GM18907 (cell line): ENCODE measurements at regions not wholly inside any gene's neighbourhood (a gene's known extent, or its start where the extent isn't known, plus 50 kb on each side); places are given as distances from the start of the nearest gene placed in this dataset.

Experiments used
- ATAC-seq: cut with Tn5 transposase; IDR thresholded peaks from one replicate; pipeline ENCODE4 v1.9.1; 2021; ENCODE audit warnings: mild to moderate bottlenecking, moderate library complexity; ENCODE audit not compliant: unreplicated experiment

DNA sequence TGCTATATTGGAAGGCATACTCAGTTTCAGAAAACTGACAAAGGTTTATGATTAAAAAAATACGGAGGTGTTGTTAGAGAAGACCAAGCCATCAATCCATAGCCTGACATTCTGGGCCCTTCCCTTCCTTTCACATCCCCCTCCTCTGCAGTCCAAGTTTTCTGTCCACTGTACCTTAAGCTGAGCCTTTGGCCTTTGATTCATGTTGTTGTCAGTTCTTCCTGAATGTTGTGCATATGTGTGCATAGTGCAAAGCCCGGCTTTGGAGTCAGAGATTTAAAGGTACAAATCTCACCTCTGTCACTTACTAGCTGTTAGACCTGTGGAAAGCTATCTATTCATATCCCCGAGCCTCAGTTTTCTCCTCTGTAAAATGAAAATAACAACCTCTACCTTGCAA lies 104.9 kb upstream of the AGBL1 start:
- no peak for ATAC-seq

DNA sequence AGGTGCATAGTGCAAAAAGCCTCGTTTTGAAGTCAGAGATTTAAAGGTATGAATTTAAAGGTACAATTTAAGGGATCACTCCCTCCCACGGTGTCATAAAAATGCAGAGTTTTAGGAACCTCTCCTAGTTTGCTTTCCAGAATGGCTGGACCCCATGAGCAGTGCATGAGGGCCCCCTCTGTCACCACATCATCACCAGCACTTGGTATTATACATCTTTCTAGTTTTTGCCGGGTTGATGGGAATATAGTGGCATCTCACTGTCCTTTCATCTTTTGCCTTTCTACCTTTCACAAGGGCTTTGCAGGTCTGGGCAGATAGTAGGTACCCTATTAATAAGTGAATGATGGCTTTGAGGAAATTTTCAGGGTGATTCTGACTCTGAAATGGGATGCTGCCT lies 103.6 kb upstream of the AGBL1 start:
- no peak for ATAC-seq

DNA sequence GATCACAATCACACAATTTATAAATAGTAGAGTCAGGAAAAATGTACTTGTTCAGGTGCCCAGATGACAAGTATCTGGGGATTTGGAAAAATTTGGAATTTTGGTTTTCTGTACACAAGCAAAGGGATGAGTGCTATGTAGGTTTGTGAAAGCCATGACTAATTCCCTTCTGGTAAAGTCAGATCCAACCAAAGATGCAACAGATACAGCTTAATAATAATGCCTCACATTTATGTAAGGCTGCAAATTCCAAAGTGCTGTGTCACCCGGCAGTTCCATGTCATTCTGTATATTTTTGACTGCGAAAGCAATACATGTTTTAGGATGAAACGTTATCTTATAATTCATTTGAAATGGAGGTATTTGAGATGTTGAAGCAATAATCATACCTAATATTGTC lies 102.7 kb upstream of the AGBL1 start:
- ATAC-seq, result no peak

DNA sequence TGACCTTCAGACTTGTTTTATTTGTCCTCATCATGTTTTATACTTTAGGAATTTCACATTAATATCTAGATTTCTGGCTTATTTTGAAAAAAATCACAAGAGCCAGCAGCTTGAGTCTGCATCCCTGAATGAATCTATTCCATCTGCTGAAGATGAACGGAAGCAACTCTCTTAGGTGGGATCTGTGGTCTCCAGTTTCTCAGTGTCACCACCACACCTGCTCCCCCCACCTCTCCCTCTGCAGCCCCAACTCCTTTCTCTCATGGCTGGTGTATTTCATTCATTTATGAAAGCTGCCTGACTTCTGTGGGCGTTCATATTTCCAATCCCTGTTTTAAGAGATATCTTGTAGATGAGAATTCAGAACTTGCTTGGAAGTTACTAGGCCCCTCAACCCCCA lies 102.1 kb upstream of the AGBL1 start:
- no peak for ATAC-seq

DNA sequence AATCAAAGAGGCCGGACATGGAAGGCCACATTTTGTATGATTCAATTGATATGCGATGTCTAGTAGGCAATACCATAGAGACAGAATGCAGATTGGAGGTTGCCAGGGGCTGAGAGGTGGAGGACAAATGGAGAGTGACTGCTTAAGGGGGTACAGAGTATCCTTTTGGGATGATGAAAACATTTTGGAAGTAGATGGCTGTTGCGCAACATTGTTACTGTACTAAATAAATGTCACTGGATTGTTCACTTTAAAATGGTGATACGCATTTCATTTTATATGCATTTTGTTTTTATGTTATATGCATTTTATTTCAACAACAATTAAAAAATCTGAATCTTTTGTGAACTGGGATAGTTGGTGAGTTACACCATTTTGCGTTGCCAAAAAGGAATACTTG lies 99.7 kb upstream of the AGBL1 start:
- no peak for ATAC-seq

DNA sequence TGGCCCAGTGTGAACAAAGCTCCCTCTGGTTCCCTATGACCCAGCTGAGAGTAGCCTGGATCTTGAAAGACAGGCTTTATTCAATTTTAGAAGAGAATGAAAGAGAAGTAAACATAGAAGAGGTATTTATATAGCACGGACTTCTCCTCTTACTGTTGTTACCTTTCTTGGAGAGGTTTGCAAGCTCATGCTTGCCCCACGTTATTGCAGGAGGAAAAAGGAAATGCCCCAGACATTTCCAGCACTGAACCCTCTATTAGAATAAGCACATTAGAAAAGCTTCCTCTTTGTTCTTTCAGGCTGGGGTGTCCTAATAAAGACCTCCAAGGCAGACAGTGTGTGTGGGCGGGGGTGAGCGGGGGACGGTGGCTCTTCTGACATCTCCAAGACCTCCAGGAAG lies 98.7 kb upstream of the AGBL1 start:
- ATAC-seq, result no peak

DNA sequence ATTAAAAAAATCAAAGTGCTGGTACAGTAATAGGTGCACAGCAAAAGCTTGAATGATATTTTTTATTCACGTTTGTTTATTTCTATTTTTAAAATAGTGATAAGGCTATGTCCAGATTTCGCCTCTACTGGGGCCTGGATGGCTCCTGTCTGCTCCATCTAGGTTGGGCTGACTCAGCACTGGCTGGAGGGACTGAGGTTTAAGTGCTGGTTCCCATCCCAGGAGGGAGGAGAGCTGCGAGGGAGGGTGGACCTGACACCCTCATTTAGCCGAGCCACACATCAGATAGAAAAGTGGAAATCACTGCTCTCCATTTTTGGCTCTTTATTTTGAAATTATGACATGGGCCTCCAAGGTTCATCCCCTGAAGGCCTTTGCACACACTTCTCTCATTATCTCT lies 95.4 kb upstream of the AGBL1 start:
- no peak for ATAC-seq

DNA sequence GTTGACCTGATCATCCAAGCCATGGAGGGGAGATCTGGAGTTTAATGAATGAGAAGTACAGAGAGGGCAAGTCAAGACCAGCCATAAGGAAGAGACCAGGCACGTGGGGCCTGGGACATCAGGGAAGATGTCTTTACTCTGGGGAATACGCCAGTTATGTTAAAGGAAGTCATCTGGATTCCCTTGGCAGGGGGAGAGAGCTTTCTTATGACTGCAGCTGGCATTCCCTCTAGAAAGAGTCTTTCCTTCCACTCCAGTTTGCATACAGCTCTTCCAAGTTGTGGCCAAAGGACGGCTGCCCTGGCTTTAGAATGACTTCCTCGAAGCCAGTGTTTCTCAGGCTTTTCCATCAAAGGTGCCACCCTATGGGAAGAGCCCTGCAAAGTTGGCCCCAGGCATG lies 93.6 kb upstream of the AGBL1 start:
- no peak for ATAC-seq

DNA sequence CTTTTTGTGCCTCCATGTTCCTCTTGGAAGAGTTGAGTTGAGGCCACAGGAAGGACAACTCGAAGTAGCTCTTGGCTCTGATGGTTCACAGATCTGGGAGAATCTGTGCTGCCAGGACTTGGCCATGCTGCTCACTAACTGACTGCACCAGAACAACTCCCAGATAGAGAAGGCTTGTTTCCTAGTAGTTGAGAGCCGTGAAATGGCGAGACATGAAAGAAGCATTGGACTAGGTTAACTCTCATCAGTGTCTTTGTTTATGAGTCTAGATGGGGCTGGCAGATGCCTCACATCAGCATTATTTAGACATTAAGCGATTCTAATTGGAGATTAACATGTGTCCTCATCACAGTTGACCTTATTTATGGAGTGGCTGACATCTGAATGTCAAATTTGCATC lies 92.9 kb upstream of the AGBL1 start:
- ATAC-seq, result no peak

DNA sequence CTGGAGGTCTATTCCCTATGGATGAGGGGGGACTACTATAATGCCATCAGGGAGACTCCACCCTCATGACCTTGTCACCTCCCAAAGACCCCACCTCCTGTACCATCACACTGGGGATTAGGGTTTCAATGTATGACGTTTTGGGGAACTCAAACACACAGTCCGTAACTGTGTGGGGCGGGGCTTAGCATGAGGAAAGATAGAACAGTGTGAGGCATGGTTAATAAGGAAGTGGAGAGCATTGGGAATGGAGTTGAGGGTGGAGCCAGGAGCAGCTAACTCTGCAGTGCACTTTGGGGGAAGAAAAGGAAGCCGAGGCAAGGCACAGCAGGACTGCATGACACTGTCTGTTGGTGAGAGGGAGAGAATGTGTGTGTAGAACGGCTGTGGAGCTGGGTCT lies 90.9 kb upstream of the AGBL1 start:
- no peak for ATAC-seq

DNA sequence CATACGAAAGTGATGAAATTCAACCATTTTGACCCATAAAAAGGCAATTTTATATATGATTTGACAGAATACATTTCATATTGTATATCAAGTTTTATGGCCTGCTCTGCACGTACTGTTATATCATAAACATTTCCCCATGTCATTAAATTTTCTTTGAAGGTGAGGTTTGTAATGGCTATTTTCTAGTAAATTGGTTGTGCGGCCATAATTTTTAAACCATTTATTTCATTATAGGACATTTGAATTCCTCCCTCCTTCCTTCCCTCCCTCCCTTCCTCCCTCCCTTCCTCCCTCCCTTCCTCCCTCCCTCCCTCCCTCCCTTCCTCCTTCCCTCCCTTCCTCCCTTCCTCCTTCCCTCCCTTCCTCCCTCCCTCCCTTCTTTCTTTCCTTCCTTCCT lies 87.4 kb upstream of the AGBL1 start:
- no peak for ATAC-seq

DNA sequence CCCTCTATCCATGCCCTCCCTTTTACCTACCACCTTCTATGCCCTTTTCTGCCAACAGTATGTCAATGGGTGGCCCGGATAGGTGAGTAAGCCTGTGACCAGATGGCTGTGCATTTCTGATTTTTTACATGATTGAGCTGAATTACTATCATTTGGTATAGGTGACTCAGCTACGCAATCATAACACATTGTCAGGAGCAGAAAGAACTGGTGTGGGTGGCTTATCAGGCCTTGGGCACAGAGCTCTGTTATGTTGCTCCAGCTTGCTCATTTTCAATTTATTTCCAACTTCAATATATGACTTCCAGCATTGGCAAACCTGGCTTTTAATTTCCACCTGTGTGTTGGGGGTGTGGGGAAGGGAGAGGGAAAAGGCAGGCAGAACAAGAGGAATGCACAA lies 86.6 kb upstream of the AGBL1 start:
- no peak for ATAC-seq

DNA sequence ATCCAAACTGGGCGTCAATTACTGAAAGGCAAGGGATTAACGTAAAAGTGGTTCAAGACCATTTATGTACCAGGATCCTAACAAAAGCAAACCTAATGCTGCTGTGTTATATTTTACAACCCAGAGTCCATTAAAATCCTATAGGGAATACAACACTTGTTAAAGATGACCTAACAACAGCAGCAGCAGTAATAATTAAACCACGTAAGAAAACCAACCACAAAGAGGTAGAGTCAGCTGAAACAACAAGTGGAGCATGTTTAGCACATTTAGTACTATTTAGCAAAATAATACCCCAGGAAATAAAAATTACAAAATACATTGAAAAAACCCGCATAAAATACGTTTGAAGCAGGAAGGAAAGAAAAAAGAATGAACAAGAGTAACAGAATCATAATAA lies 82.1 kb upstream of the AGBL1 start:
- no peak for ATAC-seq

DNA sequence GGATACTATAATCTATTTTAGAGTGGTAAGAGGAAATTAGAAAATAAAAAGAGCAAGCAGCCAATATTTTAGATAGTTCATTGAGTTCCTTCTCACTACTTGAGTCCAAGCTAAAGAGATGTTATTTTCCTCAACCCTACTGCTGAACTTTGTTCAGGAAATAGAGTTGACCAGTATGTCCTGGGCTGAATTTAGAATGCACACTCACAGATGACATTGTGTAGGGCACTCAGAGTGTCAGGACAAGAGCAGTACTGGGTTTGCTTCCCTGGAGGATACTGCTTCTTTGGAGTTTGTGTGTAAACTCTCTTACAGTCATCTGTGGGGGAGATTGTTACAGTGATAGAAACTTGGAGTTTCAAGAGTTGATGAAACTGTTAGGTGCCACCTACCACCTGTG lies 80.0 kb upstream of the AGBL1 start:
- ATAC-seq, result no peak

DNA sequence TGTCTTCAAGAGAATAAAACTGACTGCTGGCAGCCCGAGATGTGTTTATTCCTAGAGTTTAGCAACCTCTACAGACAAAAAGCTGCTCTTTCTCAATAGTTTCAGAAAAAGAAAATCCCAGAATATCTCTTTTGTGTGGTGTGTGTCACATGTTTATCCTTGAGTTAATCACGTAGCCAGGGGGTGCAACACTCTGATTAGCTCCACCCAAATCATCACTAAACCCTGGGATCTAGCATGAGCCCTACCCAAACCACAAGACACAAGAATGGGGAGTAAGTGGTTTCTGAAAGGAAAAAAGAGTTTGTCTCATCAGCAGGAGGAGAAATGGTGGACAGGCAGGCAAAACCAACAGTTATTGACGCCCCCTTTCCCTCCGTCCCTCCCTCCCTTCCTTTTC lies 78.5 kb upstream of the AGBL1 start:
- no peak for ATAC-seq

DNA sequence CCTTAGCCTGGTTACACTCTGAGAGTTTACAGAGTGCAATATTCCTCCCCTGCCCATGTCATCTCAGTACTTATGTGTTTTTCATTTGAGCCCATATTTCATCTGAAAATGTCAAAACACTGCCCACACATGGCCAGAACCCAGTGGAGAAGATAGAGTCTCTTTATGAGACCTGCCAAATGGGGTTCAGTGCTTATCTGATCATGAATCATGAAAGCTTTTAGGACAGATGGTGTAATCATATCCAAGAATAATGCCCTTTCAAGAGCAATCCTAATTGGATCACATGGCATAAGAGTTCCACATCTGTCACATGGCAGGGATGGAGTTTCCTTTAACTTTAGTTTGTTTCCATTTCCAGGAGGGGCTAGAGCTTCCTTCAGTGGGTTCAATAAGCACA lies 77.2 kb upstream of the AGBL1 start:
- ATAC-seq, result no peak

DNA sequence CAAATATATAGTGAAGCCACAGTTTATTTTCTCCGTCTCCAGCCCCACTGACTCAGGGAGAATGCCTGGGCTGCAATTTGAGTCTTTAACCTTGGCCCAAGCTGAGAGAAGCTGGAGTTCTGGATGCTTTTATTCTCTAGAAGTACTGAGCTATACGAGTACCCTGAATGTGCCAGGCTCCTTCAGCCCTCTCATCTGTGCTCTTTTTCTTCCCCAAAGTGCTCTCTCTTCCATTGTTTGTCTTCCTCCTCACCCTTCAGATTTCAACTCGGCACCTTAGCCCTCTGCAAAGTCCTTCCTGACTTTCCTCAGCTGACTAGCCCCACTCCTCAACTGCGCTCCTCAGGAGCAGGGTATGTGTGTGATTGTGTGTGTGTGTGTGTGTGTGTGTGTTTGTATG lies 75.6 kb upstream of the AGBL1 start:
- no peak for ATAC-seq

DNA sequence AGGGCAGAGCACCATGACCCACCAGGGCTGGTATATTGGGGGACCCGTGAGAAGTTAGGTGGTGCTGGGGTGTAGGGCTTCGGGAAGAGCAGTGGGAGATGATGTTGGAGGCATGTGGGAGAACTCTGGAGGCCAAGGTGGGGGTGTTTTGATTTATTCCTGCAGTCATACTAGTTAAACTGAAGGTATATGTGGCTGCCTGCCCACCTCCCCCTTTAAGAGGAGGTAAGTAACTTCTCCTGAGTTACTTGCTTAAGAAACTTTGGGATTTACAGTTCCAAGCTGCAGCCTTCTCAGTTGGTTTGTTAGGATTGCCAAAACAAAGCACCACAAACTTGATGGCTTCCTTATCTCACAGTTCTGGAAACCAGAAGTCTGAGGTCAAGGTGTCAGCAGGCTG lies 73.1 kb upstream of the AGBL1 start:
- ATAC-seq, result no peak

DNA sequence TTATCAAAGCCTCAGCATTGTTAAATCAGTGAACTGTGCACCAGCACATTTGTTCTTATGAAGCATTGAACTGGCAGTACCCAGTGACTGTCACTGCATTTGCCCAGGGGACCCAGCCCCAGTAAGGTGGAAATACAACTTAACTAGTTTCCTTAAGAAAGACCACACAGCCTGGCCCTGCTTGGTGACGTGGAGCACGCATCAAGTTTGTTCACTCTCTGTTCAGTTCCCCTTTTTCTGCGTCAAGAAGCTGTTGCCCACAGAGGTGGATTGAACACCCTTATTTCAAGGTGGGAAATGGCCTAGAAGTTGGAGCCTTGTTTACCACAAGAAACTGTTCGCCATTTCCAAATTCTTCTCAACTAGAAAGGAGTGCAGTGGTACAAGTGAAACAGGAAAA lies 69.9 kb upstream of the AGBL1 start:
- no peak for ATAC-seq

DNA sequence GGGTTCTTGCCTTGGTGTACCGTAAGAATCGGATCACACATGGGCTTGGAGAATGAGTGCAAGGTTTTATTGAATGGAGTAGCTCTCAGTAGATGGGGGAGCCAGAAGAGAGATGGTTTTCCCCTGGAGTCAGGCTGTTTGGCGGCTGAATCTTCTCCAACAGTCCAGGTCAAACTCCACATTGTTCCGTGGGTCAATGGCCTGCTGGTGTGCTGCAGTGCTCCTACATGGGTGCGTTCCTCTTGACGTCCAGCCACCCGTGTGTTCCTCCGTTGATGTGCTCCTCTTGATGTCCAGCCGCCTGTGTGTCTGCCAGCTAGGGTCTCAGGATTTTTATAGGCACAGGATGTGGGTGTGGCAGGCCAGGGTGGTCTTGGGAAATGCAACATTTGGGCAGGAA lies 69.3 kb upstream of the AGBL1 start:
- no peak for ATAC-seq

DNA sequence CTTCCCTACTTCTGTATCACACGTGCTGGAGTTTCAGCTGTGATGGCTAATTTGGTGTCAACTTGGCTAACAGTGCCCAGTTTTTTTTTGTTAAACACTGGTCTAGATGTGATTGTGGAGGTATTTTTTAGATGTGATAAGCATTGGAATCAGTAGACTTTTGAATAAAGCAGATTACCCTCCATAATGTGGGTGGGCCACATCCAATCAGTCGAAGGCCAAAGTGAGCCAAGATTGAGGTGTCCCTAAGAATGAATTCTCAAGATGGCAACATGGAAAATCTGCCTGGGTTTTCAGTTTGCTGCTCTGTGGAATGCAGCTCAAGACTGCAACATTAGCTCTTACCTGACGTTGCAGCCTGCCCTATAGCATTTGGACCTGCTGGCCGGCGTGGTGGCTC lies 68.8 kb upstream of the AGBL1 start:
- no peak for ATAC-seq

DNA sequence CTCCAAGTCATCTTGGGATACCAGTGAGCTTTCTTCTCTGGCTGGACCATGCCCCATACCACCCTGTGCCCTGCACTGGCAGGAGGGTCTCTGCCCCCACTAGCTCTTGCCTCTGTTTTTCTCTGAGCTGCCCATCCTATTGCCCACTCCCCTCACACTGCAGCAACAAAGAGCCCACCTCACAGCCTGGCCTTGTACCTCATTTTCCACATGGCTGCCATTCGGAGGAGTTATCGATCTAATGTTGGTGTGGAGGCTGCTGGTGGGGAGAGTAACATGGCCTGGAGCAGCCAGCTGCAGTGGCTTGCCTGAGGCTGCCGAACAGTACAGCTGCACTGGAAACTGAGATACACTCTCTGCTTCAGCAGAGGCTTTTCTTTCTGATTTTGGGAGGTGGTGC lies 65.7 kb upstream of the AGBL1 start:
- ATAC-seq, result no peak

DNA sequence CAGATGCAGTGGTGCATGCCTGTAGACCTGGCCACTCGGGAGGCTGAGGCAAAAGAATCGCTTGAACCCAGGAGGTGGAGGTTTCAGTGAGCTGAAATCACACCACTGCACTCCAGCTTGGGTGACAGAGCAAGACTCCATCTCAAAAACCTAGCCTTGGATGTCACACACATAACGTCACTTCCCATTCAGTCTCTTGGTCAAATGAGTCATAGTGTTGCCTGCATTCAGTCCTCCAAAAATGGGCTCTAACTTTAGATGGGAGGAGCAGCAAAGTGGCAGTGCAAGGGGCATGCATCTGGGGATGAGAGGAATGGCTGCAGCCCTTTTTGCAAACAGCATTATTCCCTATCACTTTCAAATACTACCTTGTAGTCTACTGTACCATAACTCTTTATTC lies 62.9 kb upstream of the AGBL1 start:
- ATAC-seq, result no peak

DNA sequence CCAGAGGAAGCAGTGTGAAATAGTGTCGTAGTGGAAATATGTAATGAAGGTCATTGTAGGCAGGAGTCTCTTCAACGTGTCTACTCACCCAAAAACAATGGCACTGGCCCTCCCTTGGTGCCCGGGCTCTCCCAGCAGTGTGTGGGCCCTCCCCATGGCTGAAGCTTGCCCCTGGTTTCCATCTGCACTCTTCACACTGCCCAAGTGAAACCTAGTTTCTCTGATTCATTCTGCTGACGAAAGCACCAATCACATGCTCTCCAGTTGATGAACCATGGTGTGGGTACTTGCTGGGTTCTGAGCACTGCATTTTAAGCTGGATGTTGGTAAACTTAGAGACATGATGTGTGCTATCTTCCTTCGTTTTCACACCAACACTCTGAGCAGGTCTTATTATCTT lies 61.0 kb upstream of the AGBL1 start:
- ATAC-seq, result no peak
